GM12878 (cell line): ENCODE measurements at regions not wholly inside any gene's neighbourhood (a gene's known extent, or its start where the extent isn't known, plus 50 kb on each side); places are given as distances from the start of the nearest gene placed in this dataset.

Source experiments
- ATAC-seq: fragments of 200-7000 bp; cut with Tn5 transposase; 3 replicates; pipeline ENCODE4 v1.9.1; 2020; ENCODE audit warnings: mild to moderate bottlenecking, moderate library complexity
- BruUV-seq: library from RNA; stranded (reverse); fragments of 400-500 nt; replicated peaks from 2 replicates; lab custom pipeline; 2021; lab: Mats Ljungman, UMichigan
- CTCF ChIA-PET: fragments of 300-600 bp; sonication (Branson Sonifier 250); formaldehyde crosslinking; extraction: SDS; loops from one replicate; lab custom pipeline; 2021; ENCODE audit warnings: inconsistent platforms; lab: Yijun Ruan, JAX
- POLR2A ChIA-PET: fragments of 350-600 bp; formaldehyde crosslinking; extraction: SDS; loops from one replicate; lab custom pipeline; 2021; ENCODE audit warnings: inconsistent platforms; lab: Charles Lee
- RAD21 ChIA-PET: fragments of 300-600 bp; sonication (Branson Sonifier 250); formaldehyde crosslinking; loops from one replicate; lab custom pipeline; 2023; ENCODE audit warnings: antibody characterized with exemption; ENCODE audit not compliant: unreplicated experiment; lab: Charles Lee
- SMC1A ChIA-PET: fragments of 300-600 bp; sonication (Branson Sonifier 250); formaldehyde crosslinking; loops from one replicate; lab custom pipeline; 2023; ENCODE audit not compliant: unreplicated experiment, uncharacterized antibody; lab: Charles Lee
- DNase-seq: peaks from one replicate; pipeline ENCODE4 v3.0.0-alpha.2; 2011; ENCODE audit warnings: low read depth, low spot score
- FAIRE-seq: peaks from 3 replicates; lab custom pipeline; 2011; peaks lifted over from hg19 to GRCh38; lab: Jason Lieb, UNC
- H2AFZ ChIP-seq: 2 replicates; pipeline ENCODE4 v1.6.0; 2011; ENCODE audit warnings: low read depth, low read length, control low read depth; ENCODE audit not compliant: control insufficient read depth
- H3K27ac ChIP-seq: 2 replicates; pipeline ENCODE4 v1.5.1; 2011; ENCODE audit warnings: control low read depth; ENCODE audit not compliant: control insufficient read depth, insufficient read depth
- H3K27me3 ChIP-seq, 2 experiments: replicated peaks in 1 of 2; 2 replicates each; pipeline versions ENCODE4 v1.6.0 to v1.6.1; 2011; ENCODE audit warnings: low read length in 1 of 2; ENCODE audit not compliant: control insufficient read depth in 2 of 2, insufficient read depth in 2 of 2
- H3K36me3 ChIP-seq, 2 experiments: 2 replicates each; pipeline ENCODE4 v1.5.1; 2011; ENCODE audit warnings: low read length in 1 of 2; ENCODE audit not compliant: control insufficient read depth in 2 of 2, insufficient read depth in 2 of 2
- H3K4me1 ChIP-seq: 2 replicates; pipeline ENCODE4 v1.6.1; 2011; ENCODE audit warnings: mild to moderate bottlenecking, low read length, moderate library complexity, mixed read lengths; ENCODE audit not compliant: control insufficient read depth, insufficient read depth
- H3K4me2 ChIP-seq: 2 replicates; pipeline ENCODE4 v1.6.0; 2011; ENCODE audit warnings: control low read depth; ENCODE audit not compliant: control insufficient read depth, insufficient read depth
- H3K4me3 ChIP-seq: fragments of 200-600 bp; sonication (generic); 2 replicates; pipeline ENCODE4 v1.5.1; 2016
- H3K79me2 ChIP-seq: 2 replicates; pipeline ENCODE4 v1.6.0; 2011; ENCODE audit warnings: low read length; ENCODE audit not compliant: control insufficient read depth, insufficient read depth
- H3K9ac ChIP-seq: 2 replicates; pipeline ENCODE4 v1.8.0; 2011; ENCODE audit warnings: low read length, control low read depth, mixed read lengths; ENCODE audit not compliant: control insufficient read depth, insufficient read depth
- H3K9me3 ChIP-seq: replicated peaks from 3 replicates; pipeline ENCODE4 v1.5.1; 2011; ENCODE audit warnings: mild to moderate bottlenecking, low read length; ENCODE audit not compliant: control insufficient read depth, insufficient read depth
- H4K20me1 ChIP-seq: 2 replicates; pipeline ENCODE4 v1.6.0; 2011; ENCODE audit not compliant: control insufficient read depth, insufficient read depth
- ASH2L ChIP-seq: fragments of 300-600, 200-600 bp; sonication (generic); IDR thresholded peaks from 2 replicates; pipeline ENCODE4 v1.6.1; 2017; ENCODE audit warnings: low read depth, mild to moderate bottlenecking, borderline replicate concordance
- CEBPB ChIP-seq, 2 experiments: fragments of 150-350 bp in 1 of 2; IDR thresholded peaks; 2 replicates each; pipeline ENCODE4 v1.6.1; 2012 to 2014; ENCODE audit warnings: low read depth in 2 of 2, low read length in 2 of 2, borderline replicate concordance in 1 of 2, inconsistent platforms in 1 of 2
- CREM ChIP-seq: IDR thresholded peaks from 2 replicates; pipeline ENCODE4 v1.6.1; 2014; ENCODE audit warnings: antibody characterized with exemption, low read depth
- EED ChIP-seq: sonication (generic); IDR thresholded peaks from 2 replicates; pipeline ENCODE4 v1.6.1; 2016; ENCODE audit warnings: antibody characterized with exemption, low read depth
- ESRRA ChIP-seq: IDR thresholded peaks from 2 replicates; pipeline ENCODE4 v1.6.1; 2012; ENCODE audit warnings: mild to moderate bottlenecking, low read length, improper control_type of control experiment
- KDM1A ChIP-seq: fragments of 200-600 bp; sonication (generic); IDR thresholded peaks from 2 replicates; pipeline ENCODE4 v1.6.1; 2016; ENCODE audit warnings: borderline replicate concordance
- MTA2 ChIP-seq: fragments of 450-650 bp; IDR thresholded peaks from 2 replicates; pipeline ENCODE4 v1.6.1; 2016; ENCODE audit warnings: low read depth, mild to moderate bottlenecking, moderate library complexity
- MXI1 ChIP-seq: fragments of 150-350 bp; IDR thresholded peaks from 2 replicates; pipeline ENCODE4 v1.6.1; 2011; ENCODE audit warnings: low read depth, mild to moderate bottlenecking, inconsistent platforms, low read length, improper control_type of control experiment
- NR2C2 ChIP-seq: IDR thresholded peaks from 2 replicates; pipeline ENCODE4 v1.6.1; 2011; ENCODE audit warnings: borderline replicate concordance, low read depth; ENCODE audit not compliant: control insufficient read depth, insufficient read length
- PAX8 ChIP-seq: fragments of 450-650 bp; IDR thresholded peaks from 2 replicates; pipeline ENCODE4 v1.6.1; 2017; ENCODE audit warnings: mild to moderate bottlenecking, moderate library complexity
- SMAD5 ChIP-seq: IDR thresholded peaks from 2 replicates; pipeline ENCODE4 v1.6.1; 2016; ENCODE audit warnings: antibody characterized with exemption, low read depth
- SREBF1 ChIP-seq: IDR thresholded peaks from 2 replicates; pipeline ENCODE4 v1.6.1; 2012; ENCODE audit warnings: mild to moderate bottlenecking, low read length
- SRF ChIP-seq, 2 experiments: IDR thresholded peaks; 2 replicates each; pipeline ENCODE4 v1.6.1; 2011; ENCODE audit warnings: low read depth in 2 of 2, low read length in 2 of 2, mild to moderate bottlenecking in 1 of 2, moderate library complexity in 1 of 2
- TAF1 ChIP-seq: IDR thresholded peaks from 2 replicates; pipeline ENCODE4 v1.6.1; 2011; ENCODE audit warnings: mild to moderate bottlenecking, low read depth, low read length, borderline replicate concordance
- ZBTB4 ChIP-seq: fragments of 450-650 bp; formaldehyde crosslinking; IDR thresholded peaks from 2 replicates; pipeline ENCODE4 v1.4.0; 2022; ENCODE audit warnings: mild to moderate bottlenecking, moderate library complexity
- ZZZ3 ChIP-seq: IDR thresholded peaks from 2 replicates; pipeline ENCODE4 v1.6.1; 2011; ENCODE audit warnings: low read depth; ENCODE audit not compliant: control insufficient read depth, insufficient read length
- WGBS: methylation state at CpG from one replicate; pipeline ENCODE4 v1.1.6; 2016; ENCODE audit warnings: low lambda C conversion rate; ENCODE audit not compliant: insufficient replicate concordance, insufficient coverage; ENCODE audit errors: missing lambda C conversion rate; 5-methylcytosine and 5-hydroxymethylcytosine counted together
- in situ Hi-C: fragments of 300-500 bp; cut with MboI; formaldehyde crosslinking; loops from 9 replicates; pipeline ENCODE4 v1.14.3; 2018; ENCODE audit warnings: mixed read lengths
- intact Hi-C: fragments of 100-400 bp; cut with micrococcal nuclease; formaldehyde crosslinking; loops from one replicate; pipeline ENCODE4 v1.14.2; 2022; ENCODE audit not compliant: unreplicated experiment

DNA sequence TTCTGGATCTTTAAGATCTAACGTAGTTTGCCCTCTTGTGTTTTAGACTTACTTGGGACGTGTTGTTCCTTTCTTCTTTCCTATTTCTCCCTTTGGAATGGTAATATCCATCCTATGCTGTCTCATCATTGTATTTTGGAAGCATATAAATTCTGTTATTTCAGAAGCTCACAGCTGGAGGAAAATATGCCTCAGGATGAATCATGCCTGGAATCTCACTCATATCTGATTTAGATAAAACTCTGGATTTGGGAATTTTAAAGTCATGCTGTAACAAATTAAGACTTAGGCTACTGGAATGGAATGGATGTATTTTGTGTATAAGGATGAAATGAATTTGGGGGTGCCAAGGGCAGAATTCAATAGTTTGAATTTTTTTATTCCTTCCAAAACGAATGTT lies 245.2 kb upstream of the GULP1 start:
- no peak overlapping the region for H3K27ac ChIP-seq
- H3K4me2 ChIP-seq, result no peak overlapping the region
- no peaks in the 10 kb centered on the region for H4K20me1 ChIP-seq
- BruUV-seq, result no TSS peak
- WGBS, result 6% methylated on average over 3 of the region's 3 CpGs
- no peak for ATAC-seq
- POLR2A ChIA-PET, result no interaction called here
- no peak for DNase-seq
- in situ Hi-C loops, result no loop called here
- intact Hi-C loops, result no loop called here
- CTCF ChIA-PET, result interaction anchor here (0.8 kb wide), 1 partner anchor 314 kb away, joined by 3 read pairs; no protein-coding TSS in a partner anchor
- H2AFZ ChIP-seq, result no peak overlapping the region
- H3K4me1 ChIP-seq, result no peaks in the 10 kb centered on the region
- no peaks in the 10 kb centered on the region for H3K9me3 ChIP-seq
- no peaks in the 10 kb centered on the region for H3K79me2 ChIP-seq
- H3K4me3 ChIP-seq, result no peak overlapping the region
- no peak for FAIRE-seq
- no peaks in the 10 kb centered on the region for H3K36me3 ChIP-seq
- no peaks in the 10 kb centered on the region for H3K27me3 ChIP-seq
- RAD21 ChIA-PET, result no interaction called here
- SMC1A ChIA-PET, result no interaction called here
- TF ChIP-seq ZBTB4 (CRISPR knock-in tag), result no peak
- TF ChIP-seq ASH2L, result no peak
- no peak for TF ChIP-seq TAF1
- no peak for TF ChIP-seq MXI1
- no peak for TF ChIP-seq ZZZ3
- no peak for TF ChIP-seq PAX8
- TF ChIP-seq EED, result no peak
- no peak for TF ChIP-seq SRF (IDR thresholded peaks at IDR 0.05; ENCODE audit: low read depth in 2 of 2, low read length in 2 of 2)
- TF ChIP-seq NR2C2, result no peak
- TF ChIP-seq SMAD5, result no peak
- no peak for TF ChIP-seq KDM1A
- no peak for TF ChIP-seq SREBF1
- TF ChIP-seq MTA2, result no peak
- TF ChIP-seq ESRRA, result no peak
- no peak for TF ChIP-seq CEBPB (IDR thresholded peaks at IDR 0.05; ENCODE audit: borderline replicate concordance in 1 of 2, low read depth in 2 of 2, low read length in 2 of 2)
- no peak for TF ChIP-seq CREM
- no peak overlapping the region for H3K9ac ChIP-seq
